Suppressor macrophage treated with lipopolysaccharide for 1 hour (primary cell): ENCODE measurements at regions not wholly inside any gene's neighbourhood (a gene's known extent, or its start where the extent isn't known, plus 50 kb on each side); places are given as distances from the start of the nearest gene placed in this dataset.
"Not testable (repeated sequence)": the region's sequence is repeated elsewhere in the genome, so short reads cannot be mapped to it uniquely, and the experiment has no call there.

ENCODE experiments used
- DNase-seq, 3 donors: peaks; one replicate each; pipeline ENCODE4 v3.0.0-alpha.2; 2020 to 2022

- no peak for DNase-seq
Observed at GRCh38 chr4:12140864-12141263, 712.2 kb upstream of the HS3ST1 start.

- DNase-seq = no peak
Observed at GRCh38 chr4:12139296-12139695, 710.6 kb upstream of the HS3ST1 start.

DNA sequence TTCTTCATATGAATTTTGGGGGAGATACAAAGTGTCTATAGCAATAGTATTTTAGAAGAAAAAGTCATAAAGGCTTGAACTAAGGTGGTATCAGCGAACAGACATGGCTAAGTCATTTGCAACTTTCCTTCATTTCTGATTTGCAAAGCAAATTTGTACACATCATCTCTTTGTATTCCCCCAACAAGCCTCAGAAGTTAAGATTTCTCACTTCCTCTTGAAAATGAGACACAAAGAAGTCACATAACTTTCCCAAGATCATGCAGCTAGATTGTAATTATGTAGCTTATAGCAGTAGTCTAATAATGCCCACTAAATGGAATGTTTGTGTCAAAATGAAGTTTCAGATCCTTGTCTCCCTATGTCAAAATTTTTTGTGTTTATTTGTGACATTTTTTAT is 709.8 kb upstream of the HS3ST1 start:
- peak; percentile 49 to 81 (median 73) for DNase-seq

DNA sequence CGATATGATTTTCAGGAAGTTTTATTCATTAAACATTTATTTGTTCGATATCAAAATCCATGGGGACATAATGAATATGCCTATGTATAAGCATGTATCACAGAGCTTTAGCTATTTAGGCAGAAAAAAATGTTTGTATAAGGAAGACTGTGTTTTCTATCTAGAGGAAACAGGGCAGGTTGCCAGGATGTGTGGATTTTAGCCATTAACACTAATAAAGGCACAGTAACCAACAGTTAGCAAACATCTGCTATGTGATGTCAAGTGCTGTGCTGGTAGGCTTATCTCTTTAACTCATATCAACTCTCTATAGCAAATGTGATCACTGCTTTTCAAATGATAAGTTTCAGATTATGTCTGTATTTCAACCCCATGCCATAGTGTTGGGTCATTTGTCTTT is 708.9 kb upstream of the HS3ST1 start:
- DNase-seq = no peak

GRCh38 chr4:12126474-12126873 is 697.8 kb upstream of the HS3ST1 start:
- DNase-seq = peak; percentile 79 to 87 (median 86)

DNA sequence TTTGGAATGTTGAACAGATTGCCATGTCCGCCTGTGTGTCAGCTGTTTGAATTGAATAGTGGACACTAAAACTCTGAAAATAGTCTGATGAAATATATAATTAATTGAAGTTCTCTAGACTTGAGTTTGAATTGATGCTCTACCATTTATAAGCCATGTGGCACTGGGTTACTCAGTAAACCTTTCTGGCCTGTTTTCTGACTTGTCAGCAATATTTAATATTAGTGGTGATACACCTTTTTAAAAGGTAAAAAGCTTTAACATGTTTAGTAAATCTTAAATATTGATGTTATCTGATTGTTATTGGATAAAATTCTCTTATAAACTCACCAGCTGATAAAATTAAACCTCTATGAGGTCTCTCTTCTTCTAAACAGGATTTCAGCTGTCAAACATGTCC is 695.4 kb upstream of the HS3ST1 start:
- DNase-seq = no peak

GRCh38 chr4:12123707-12124106 is 695.0 kb upstream of the HS3ST1 start:
- DNase-seq = peak; percentile 59 to 78 (median 75)

DNA sequence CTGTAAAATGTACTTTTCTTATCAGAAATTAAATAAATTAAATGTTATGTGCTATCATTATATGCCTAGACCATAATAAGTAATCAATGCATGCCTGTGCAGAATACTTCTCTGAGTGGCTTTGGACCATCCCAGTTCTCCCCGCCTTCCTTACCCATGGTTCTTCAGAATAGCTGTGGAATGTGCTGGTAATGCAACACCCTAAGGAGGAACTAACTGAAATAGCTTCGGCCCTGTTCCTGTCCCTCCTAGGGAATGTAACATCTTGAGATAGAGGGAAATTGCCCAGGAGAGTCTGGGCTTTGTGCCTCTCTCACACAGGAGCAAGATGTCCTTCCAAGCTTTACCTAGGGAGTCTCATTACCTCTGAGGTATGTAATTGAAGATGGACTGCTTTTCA is 693.6 kb upstream of the HS3ST1 start:
- peak; percentile 36 to 40 (median 38) for DNase-seq

GRCh38 chr4:12120968-12121367 is 692.3 kb upstream of the HS3ST1 start:
- DNase-seq = no peak

DNA sequence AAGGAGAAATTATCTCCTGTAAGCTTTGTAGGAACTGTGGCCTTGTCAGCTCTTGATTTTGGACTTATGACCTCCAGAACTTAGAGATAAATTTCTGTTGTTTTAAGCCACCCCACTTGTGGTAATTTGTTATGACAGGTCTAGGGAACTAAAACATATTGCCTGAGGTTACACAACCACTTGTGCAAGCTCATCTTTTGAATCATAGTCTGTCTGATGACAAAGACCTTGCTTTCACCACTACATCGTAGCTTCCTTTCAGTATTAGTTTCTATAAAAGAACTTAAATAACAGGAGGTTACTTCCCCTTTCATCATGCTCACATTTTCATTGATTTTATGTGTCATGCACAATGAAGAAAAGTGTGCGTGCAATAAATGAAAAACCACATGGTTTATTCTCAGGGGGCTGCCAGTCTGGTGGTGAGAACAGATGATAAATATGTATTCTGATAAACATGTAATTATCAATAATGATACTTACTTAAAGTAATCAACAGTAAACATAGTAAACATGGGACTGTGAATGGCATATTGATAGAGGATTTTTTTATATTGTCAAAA is 690.0 kb upstream of the HS3ST1 start:
- DNase-seq = peak; percentile 80 to 98 (median 96)

DNA sequence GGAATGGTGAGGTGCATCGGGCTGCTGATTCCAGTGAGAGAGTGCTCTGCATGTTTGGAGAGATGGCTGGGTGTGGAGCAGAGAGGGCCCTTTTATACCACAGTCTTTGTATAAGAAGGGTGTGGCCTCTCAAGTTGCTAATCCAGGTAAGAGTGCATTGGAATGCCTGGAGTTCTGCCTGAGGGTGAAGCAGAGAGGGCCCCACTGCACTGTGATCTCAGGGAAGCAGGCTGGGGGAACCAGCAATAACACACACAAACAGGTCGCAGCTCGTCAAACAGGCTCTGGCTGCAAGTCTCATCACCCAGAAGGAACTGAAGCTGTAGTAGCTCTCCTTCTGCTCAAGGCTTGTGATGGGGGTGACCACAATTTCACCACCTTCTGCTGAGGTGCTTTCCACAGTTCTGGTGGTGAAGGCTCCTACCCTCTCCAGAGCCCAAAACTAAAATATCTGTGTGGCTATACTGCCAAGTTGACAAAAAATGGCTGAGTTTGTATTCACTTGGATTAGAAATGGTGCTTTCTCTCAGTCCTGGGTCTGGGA is 687.4 kb upstream of the HS3ST1 start:
- DNase-seq = peak; percentile 32 to 38 (median 32)

GRCh38 chr4:12110627-12111026 is 681.9 kb upstream of the HS3ST1 start:
- DNase-seq = peak in 2 of 3 donors; percentile 12 to 30

DNA sequence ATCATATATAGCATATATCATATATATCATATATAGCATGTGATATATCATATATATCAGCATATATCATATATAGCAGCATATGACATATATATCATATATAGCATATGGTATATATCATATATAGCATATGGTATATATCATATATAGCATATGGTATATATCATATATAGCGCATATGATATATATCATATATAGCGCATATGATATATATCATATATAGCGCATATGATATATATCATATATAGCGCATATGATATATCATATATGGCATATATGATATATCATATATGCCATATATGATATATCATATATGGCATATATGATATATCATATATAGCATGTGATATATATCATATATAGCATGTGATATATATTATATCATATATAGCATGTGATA is 680.4 kb upstream of the HS3ST1 start:
- not testable (repeated sequence) for DNase-seq

DNA sequence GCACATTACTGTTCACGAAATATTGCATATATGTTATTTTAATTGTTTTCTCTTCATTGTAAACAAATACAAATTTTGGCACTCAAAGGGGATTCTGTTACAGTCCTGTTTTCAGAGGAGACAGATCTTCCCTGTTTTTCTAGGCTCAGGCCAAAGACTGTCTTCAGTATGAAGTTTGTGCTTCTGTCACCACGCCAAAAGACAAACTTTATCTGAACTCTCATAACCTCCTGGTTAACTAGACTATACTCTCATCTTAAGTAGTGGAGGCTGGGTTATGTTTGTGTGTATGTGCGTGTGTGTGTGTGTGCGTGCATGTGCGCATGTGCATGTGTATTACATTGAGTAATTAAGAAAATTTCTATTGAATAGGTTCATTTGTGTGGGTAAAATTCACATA is 676.8 kb upstream of the HS3ST1 start:
- DNase-seq = no peak

GRCh38 chr4:12089920-12090319 is 661.2 kb upstream of the HS3ST1 start:
- not testable (repeated sequence) for DNase-seq

DNA sequence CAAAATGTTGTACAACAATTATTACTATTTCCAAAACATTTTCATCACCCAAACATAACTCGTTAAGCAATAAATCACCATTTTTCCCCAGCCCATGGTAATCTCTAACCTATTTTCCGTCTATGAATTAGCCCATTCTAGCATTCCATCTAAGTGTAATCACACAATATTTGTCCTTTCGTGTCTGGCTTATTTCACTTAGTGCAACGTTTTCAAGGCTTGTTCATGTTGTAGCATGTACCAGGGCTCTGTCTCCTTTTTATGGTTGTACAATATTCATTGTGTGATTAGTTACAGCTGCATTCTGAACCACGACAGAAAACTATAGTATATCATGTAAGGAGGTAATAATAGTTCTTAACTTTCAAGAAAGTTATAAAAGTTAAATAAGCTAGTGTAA is 656.0 kb upstream of the HS3ST1 start:
- DNase-seq = no peak

DNA sequence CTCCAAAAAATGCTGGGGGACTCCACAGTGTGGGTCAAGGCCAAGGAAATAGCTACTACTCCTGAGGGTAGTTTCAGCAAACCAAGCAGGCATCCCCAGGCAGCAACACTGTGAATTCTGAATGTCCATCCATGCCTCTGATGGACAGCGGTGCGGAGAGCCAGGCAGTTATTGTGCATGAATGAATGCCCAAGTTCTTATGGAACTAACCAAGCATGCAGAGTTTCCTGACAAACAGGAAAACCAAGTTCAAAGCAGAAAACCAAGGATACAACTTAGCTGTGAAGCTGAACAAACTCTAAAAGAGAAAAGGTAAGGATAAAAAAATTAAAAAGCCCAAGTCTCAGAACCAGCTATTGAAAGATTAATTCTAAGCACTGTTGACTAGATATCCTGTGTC is 642.6 kb upstream of the HS3ST1 start:
- no peak for DNase-seq

GRCh38 chr4:12053966-12054365 is 625.3 kb upstream of the HS3ST1 start:
- no peak for DNase-seq

- no peak for DNase-seq
Observed at GRCh38 chr4:12053556-12053955, 624.9 kb upstream of the HS3ST1 start.

GRCh38 chr4:12050357-12050756 is 621.7 kb upstream of the HS3ST1 start:
- DNase-seq = no peak

- DNase-seq = no peak
Observed at GRCh38 chr4:12042818-12043217, 614.1 kb upstream of the HS3ST1 start.

DNA sequence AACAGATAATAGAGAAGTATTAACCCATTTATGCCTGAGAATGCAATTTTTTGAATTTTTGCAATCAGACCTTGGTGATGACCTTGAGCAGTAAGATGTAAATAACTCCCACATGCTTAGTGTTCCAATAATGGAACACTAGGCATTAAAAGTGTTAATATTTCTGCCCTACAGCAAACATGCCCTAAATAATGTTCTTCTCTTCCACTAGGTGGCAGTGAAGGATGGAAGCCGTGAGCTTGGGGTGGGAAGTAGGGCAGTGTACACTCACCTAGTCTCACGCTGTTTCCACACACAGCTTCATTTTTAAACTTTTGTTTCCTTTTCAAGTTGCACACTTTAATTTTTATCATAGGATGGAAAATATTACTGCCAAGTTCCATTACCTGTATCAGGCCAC is 613.1 kb upstream of the HS3ST1 start:
- peak; percentile 30 to 63 (median 44) for DNase-seq

DNA sequence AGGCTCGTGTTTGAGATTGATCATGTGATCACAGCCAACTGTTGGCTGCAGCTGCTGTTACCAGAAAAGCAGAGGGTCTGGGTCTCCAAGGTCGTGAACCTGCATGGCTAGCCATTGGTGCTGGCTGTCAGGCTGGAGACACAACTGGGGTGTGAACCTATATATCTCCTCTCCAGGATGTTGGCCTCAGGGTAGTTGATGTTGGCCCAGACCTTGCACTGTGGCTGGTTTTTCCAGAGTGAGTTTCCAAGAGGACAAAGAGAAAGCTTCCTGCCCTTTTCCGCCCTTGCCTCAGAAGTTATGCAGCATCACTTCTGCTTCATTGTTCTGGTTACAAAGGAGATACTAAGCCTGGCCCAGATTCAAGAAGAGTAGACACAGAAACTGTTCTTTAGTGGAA is 607.8 kb upstream of the HS3ST1 start:
- no peak for DNase-seq

DNA sequence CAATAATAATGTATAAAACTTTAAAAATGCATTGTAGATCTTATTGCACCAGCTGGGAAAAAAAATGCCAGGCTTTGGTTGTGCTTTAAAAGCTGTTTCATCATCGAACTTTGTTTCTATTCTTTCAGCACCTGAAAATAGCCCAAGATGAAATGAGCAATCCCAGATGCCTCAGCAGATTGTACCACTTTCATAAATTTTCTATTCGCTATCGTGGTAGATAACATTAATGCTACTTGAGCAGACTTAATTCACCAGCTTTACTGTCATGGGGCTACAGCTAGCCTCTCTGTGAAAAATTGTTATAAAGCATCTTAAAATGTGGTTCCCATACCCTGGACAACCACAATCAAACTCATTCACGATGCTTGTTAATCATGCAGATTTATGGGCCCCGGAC is 599.6 kb upstream of the HS3ST1 start:
- DNase-seq = no peak

DNA sequence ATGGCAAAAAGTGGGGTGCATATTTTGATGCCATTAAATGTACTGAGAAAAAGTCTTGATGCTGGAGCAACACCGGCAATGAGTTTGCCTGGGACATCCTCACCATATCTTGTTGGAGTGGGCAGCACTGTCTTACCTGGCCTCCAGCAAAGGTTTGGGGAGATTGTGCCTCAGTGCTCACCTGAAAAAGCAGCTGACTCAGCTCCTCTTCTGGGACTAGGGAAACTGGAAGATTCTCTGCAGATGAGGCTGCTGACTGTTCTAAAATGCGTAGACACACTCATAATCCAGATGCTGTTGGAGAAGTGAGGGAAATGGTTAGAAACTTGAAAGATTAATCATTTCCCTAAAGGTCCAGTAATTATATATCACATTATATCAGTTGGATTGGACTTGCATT is 593.7 kb upstream of the HS3ST1 start:
- no peak for DNase-seq
